Tibial nerve (tissue), 4 donors: ENCODE measurements at regions not wholly inside any gene's neighbourhood (a gene's known extent, or its start where the extent isn't known, plus 50 kb on each side); places are given as distances from the start of the nearest gene placed in this dataset.

Experiments used
- EP300 ChIP-seq, 2 donors: sonication (generic); formaldehyde crosslinking; IDR thresholded peaks; one replicate each; pipeline ENCODE4 v1.6.1; 2017; ENCODE audit warnings: antibody characterized with exemption in 2 of 2, mild to moderate bottlenecking in 1 of 2
- POLR2A ChIP-seq, 2 donors: fragments of 450-650 bp; IDR thresholded peaks; one replicate each; pipeline ENCODE4 v1.6.1; 2017; ENCODE audit warnings: antibody characterized with exemption in 2 of 2, mild to moderate bottlenecking in 2 of 2, moderate library complexity in 2 of 2
- TF ChIP-seq, protein P1 (sequence below), 5 experiments: fragments of 200-600 bp in 3 of 5; fragments of 450-650 bp in 2 of 5; sonication (generic) in 3 of 5; IDR thresholded peaks; one replicate each; pipeline ENCODE4 v1.5.1; 2016 to 2019; ENCODE audit warnings: antibody characterized with exemption in 5 of 5, mild to moderate bottlenecking in 3 of 5, moderate library complexity in 2 of 5

DNA sequence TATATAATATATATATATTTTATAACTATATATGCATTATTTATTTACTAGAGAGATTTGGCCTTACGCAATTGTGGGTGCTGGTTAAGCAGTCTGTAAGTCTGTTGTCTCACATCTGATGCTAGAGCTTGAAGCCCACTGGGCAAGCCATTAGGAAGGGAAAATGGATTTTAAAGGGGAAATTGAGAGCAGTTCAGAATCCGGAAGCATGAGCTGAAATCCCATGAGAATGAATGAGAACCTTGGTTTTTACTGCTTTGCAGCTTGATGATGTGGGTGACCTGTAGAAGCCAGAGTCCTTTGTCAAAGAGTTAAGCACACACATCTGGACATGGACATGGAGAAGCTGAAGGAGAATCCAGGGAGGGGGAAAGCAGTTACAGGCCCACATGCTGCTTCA is 220.8 kb upstream of the DAB1 start:
- TF ChIP-seq, protein P1, sequence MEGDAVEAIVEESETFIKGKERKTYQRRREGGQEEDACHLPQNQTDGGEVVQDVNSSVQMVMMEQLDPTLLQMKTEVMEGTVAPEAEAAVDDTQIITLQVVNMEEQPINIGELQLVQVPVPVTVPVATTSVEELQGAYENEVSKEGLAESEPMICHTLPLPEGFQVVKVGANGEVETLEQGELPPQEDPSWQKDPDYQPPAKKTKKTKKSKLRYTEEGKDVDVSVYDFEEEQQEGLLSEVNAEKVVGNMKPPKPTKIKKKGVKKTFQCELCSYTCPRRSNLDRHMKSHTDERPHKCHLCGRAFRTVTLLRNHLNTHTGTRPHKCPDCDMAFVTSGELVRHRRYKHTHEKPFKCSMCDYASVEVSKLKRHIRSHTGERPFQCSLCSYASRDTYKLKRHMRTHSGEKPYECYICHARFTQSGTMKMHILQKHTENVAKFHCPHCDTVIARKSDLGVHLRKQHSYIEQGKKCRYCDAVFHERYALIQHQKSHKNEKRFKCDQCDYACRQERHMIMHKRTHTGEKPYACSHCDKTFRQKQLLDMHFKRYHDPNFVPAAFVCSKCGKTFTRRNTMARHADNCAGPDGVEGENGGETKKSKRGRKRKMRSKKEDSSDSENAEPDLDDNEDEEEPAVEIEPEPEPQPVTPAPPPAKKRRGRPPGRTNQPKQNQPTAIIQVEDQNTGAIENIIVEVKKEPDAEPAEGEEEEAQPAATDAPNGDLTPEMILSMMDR (IDR thresholded peaks at IDR 0.05): no peak
- TF ChIP-seq POLR2A (IDR thresholded peaks at IDR 0.05) (no peak), EP300 (IDR thresholded peaks at IDR 0.05) (no peak)
